A549 (cell line): ENCODE measurements at regions not wholly inside any gene's neighbourhood (a gene's known extent, or its start where the extent isn't known, plus 50 kb on each side); places are given as distances from the start of the nearest gene placed in this dataset.

Experiments used
- ATAC-seq, 2 experiments: fragments of 200-7000 bp in 1 of 2; fragments of >200 bp in 1 of 2; cut with Nextera tagmentation in 1 of 2; cut with Tn5 transposase in 1 of 2; 3 replicates each; pipeline versions ENCODE4 v1.8.0 to v1.9.1; 2018 to 2020; ENCODE audit warnings: mild to moderate bottlenecking in 1 of 2, moderate library complexity in 1 of 2
- CTCF ChIA-PET: fragments of 300-600 bp; sonication (Branson Sonifier 250); formaldehyde crosslinking; extraction: SDS; loops from one replicate; lab custom pipeline; 2021; ENCODE audit warnings: antibody characterized with exemption, inconsistent platforms; lab: Yijun Ruan, JAX
- POLR2A ChIA-PET: fragments of 350-600 bp; formaldehyde crosslinking; extraction: SDS; loops from one replicate; lab custom pipeline; 2021; ENCODE audit warnings: antibody characterized with exemption, inconsistent platforms; lab: Yijun Ruan, JAX
- DNase-seq, 2 experiments: peaks; one replicate each; pipeline versions ENCODE4 v3.0.0 to v3.0.0-alpha.2; 2011 to 2016; ENCODE audit warnings: low read depth in 1 of 2, low spot score in 1 of 2
- FAIRE-seq: peaks from 2 replicates; lab custom pipeline; 2011; peaks lifted over from hg19 to GRCh38; lab: Jason Lieb, UNC
- H3K27ac ChIP-seq, 2 experiments: fragments of >200 bp; sonication (Bioruptor Twin); formaldehyde crosslinking; 3 replicates each; pipeline ENCODE4 v1.5.1; 2016 to 2017
- H3K4me1 ChIP-seq: fragments of >200 bp; sonication (Bioruptor Twin); formaldehyde crosslinking; 3 replicates; pipeline ENCODE4 v1.6.1; 2016
- H3K4me2 ChIP-seq: fragments of >200 bp; sonication (Bioruptor Twin); formaldehyde crosslinking; 3 replicates; pipeline ENCODE4 v1.6.1; 2016
- H3K4me3 ChIP-seq: fragments of >200 bp; sonication (Bioruptor Twin); formaldehyde crosslinking; 3 replicates; pipeline ENCODE4 v1.5.1; 2016
- H3K9me3 ChIP-seq: fragments of >200 bp; sonication (Bioruptor Twin); formaldehyde crosslinking; 3 replicates; pipeline ENCODE4 v1.6.1; 2016
- CEBPB ChIP-seq, 2 experiments: fragments of >200 bp in 1 of 2; sonication (Bioruptor Twin) in 1 of 2; formaldehyde crosslinking in 1 of 2; IDR thresholded peaks; 2 replicates each; pipeline ENCODE4 v1.6.1; 2012 to 2016
- CHD2 ChIP-seq: fragments of 150-350 bp; IDR thresholded peaks from 2 replicates; pipeline ENCODE4 v1.6.1; 2014; ENCODE audit warnings: low read length; ENCODE audit not compliant: partially characterized antibody
- CTCF ChIP-seq: fragments of >200 bp; sonication (Bioruptor Twin); formaldehyde crosslinking; IDR thresholded peaks from 3 replicates; pipeline ENCODE4 v1.5.1; 2016
- EHF ChIP-seq: fragments of 250-450 bp; sonication (Bioruptor Pico); IDR thresholded peaks from 2 replicates; pipeline ENCODE4 v1.5.0; 2020; ENCODE audit warnings: mild to moderate bottlenecking
- EP300 ChIP-seq, 2 experiments: fragments of >200 bp; sonication (Bioruptor Twin); formaldehyde crosslinking; IDR thresholded peaks; 2 replicates in 1 of 2; 3 replicates in 1 of 2; pipeline ENCODE4 v1.6.1; 2016 to 2017
- FOSB ChIP-seq: fragments of 250-450 bp; sonication (Bioruptor Pico); IDR thresholded peaks from 2 replicates; pipeline ENCODE4 v1.5.0; 2020; ENCODE audit warnings: mild to moderate bottlenecking, moderate library complexity
- FOSL2 ChIP-seq, 2 experiments: fragments of 450-650 bp in 1 of 2; fragments of >200 bp in 1 of 2; sonication (Bioruptor Twin) in 1 of 2; formaldehyde crosslinking; IDR thresholded peaks; 2 replicates each; pipeline versions ENCODE4 v1.5.0 to v1.6.1; 2016 to 2020; ENCODE audit warnings: mild to moderate bottlenecking in 1 of 2, moderate library complexity in 1 of 2
- HOXA7 ChIP-seq: fragments of 250-450 bp; sonication (Bioruptor Pico); IDR thresholded peaks from 2 replicates; pipeline ENCODE4 v1.5.0; 2020; ENCODE audit warnings: mild to moderate bottlenecking, moderate library complexity
- HOXB13 ChIP-seq: fragments of 250-450 bp; sonication (Bioruptor Pico); IDR thresholded peaks from 2 replicates; pipeline ENCODE4 v1.5.0; 2020; ENCODE audit warnings: low read depth, mild to moderate bottlenecking, moderate library complexity
- KDM1A ChIP-seq: fragments of 200-600 bp; sonication (generic); IDR thresholded peaks from 2 replicates; pipeline ENCODE4 v1.6.1; 2016; ENCODE audit warnings: low read depth, mild to moderate bottlenecking
- MAZ ChIP-seq: fragments of 150-350 bp; IDR thresholded peaks from 2 replicates; pipeline ENCODE4 v1.6.1; 2014; ENCODE audit warnings: antibody characterized with exemption, low read depth, low read length, borderline replicate concordance
- MYC ChIP-seq: IDR thresholded peaks from 2 replicates; pipeline ENCODE4 v1.6.1; 2012; ENCODE audit warnings: mild to moderate bottlenecking, inconsistent platforms, low read length, improper control_type of control experiment, borderline replicate concordance
- RAD21 ChIP-seq, 2 experiments: fragments of >200 bp in 1 of 2; sonication (Bioruptor Twin) in 1 of 2; formaldehyde crosslinking in 1 of 2; IDR thresholded peaks in 1 of 2; conservative IDR thresholded peaks in 1 of 2; 2 replicates in 1 of 2; 3 replicates in 1 of 2; pipeline ENCODE4 v1.6.1; 2012 to 2018; ENCODE audit warnings: inconsistent platforms in 1 of 2
- REST ChIP-seq: fragments of 200-600 bp; sonication (generic); IDR thresholded peaks from 2 replicates; pipeline ENCODE4 v1.6.1; 2016; ENCODE audit warnings: antibody characterized with exemption, mild to moderate bottlenecking, moderate library complexity
- RFX5 ChIP-seq: fragments of 450-650 bp; IDR thresholded peaks from 2 replicates; pipeline ENCODE4 v1.7.1; 2014; ENCODE audit warnings: antibody characterized with exemption, mild to moderate bottlenecking, moderate library complexity
- RNF2 ChIP-seq: fragments of 200-600 bp; sonication (generic); IDR thresholded peaks from 2 replicates; pipeline ENCODE4 v1.6.1; 2016; ENCODE audit warnings: low read depth, mild to moderate bottlenecking, antibody characterized with exemption, moderate library complexity, borderline replicate concordance
- SREBF2 ChIP-seq: fragments of 450-650 bp; IDR thresholded peaks from 2 replicates; pipeline ENCODE4 v1.6.1; 2014; ENCODE audit warnings: mild to moderate bottlenecking, moderate library complexity
- USF2 ChIP-seq: fragments of 450-650 bp; IDR thresholded peaks from 2 replicates; pipeline ENCODE4 v1.6.1; 2014; ENCODE audit warnings: antibody characterized with exemption
- ZFP36 ChIP-seq: fragments of 450-650 bp; IDR thresholded peaks from 2 replicates; pipeline ENCODE4 v1.6.1; 2014; ENCODE audit warnings: borderline replicate concordance; ENCODE audit not compliant: partially characterized antibody
- WGBS: methylation state at CpG from one replicate; pipeline ENCODE4 v1.1.6; 2017; ENCODE audit errors: missing lambda C conversion rate; 5-methylcytosine and 5-hydroxymethylcytosine counted together
- TF ChIP-seq, protein P1 (sequence below): fragments of 250-450 bp; sonication (Bioruptor Pico); IDR thresholded peaks from 2 replicates; pipeline ENCODE4 v1.5.0; 2021; ENCODE audit warnings: mild to moderate bottlenecking, moderate library complexity, borderline replicate concordance
- TF ChIP-seq, protein P2 (sequence below): IDR thresholded peaks from 2 replicates; pipeline ENCODE4 v1.6.1; 2012
- TF ChIP-seq, protein P3 (sequence below): IDR thresholded peaks from 2 replicates; pipeline ENCODE4 v1.6.1; 2012; ENCODE audit warnings: low read depth, borderline replicate concordance

GRCh38 chr13:58876473-58876872 lies 1244.9 kb downstream of the PCDH17 start:
- Histone ChIP-seq H3K9me3 (no peaks in the 10 kb centered on the region), H3K4me1 (no peaks in the 10 kb centered on the region), H3K4me2 (no peak overlapping the region), H3K27ac (no peak overlapping the region), H3K4me3 (no peak overlapping the region)
- CTCF ChIA-PET = no interaction called here
- no peak for DNase-seq
- FAIRE-seq = no peak
- ATAC-seq = no peak
- 0% methylated on average over 1 of the region's 1 CpG for WGBS
- POLR2A ChIA-PET = no interaction called here
- TF ChIP-seq FOSB (CRISPR knock-in tag) (no peak), USF2 (no peak), CTCF (no peak), RNF2 (no peak), MYC (no peak), RFX5 (no peak), MAZ (no peak), CHD2 (no peak), HOXB13 (CRISPR knock-in tag) (no peak), SREBF2 (no peak), EHF (CRISPR knock-in tag) (no peak), CEBPB (IDR thresholded peaks at IDR 0.05) (no peak), EP300 (IDR thresholded peaks at IDR 0.05) (no peak), REST (no peak), FOSL2 (IDR thresholded peaks at IDR 0.05) (no peak), FOSL2 (CRISPR knock-in tag; IDR thresholded peaks at IDR 0.05) (no peak), HOXA7 (CRISPR knock-in tag) (no peak), KDM1A (no peak)
- TF ChIP-seq, protein P1, sequence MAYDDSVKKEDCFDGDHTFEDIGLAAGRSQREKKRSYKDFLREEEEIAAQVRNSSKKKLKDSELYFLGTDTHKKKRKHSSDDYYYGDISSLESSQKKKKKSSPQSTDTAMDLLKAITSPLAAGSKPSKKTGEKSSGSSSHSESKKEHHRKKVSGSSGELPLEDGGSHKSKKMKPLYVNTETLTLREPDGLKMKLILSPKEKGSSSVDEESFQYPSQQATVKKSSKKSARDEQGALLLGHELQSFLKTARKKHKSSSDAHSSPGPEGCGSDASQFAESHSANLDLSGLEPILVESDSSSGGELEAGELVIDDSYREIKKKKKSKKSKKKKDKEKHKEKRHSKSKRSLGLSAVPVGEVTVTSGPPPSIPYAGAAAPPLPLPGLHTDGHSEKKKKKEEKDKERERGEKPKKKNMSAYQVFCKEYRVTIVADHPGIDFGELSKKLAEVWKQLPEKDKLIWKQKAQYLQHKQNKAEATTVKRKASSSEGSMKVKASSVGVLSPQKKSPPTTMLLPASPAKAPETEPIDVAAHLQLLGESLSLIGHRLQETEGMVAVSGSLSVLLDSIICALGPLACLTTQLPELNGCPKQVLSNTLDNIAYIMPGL (CRISPR knock-in tag) = no peak

DNA sequence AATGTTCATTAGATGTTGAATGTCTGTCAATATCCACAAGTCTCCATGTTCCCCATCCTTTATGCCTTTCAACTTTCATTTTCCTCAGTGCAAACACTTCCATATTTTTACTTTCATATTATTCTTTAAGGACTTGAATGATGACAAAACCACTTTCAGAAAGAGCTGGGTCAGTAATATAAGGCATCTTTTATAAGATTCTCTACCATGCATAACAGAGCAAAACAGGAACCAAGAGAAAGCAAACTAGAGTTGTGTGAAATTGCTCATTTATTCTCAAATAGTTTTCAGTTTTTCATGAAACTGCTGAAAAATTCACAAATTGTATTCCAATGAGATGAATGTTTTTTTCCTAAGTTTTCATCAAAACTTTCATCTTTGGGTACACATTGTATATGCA lies 1247.6 kb downstream of the PCDH17 start:
- Histone ChIP-seq H3K9me3 (no peaks in the 10 kb centered on the region), H3K4me2 (no peak overlapping the region), H3K4me3 (no peak overlapping the region), H3K27ac (no peak overlapping the region), H3K4me1 (no peaks in the 10 kb centered on the region)
- TF ChIP-seq, protein P2, sequence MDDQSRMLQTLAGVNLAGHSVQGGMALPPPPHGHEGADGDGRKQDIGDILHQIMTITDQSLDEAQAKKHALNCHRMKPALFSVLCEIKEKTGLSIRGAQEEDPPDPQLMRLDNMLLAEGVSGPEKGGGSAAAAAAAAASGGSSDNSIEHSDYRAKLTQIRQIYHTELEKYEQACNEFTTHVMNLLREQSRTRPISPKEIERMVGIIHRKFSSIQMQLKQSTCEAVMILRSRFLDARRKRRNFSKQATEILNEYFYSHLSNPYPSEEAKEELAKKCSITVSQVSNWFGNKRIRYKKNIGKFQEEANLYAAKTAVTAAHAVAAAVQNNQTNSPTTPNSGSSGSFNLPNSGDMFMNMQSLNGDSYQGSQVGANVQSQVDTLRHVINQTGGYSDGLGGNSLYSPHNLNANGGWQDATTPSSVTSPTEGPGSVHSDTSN = no peak
- no peak for TF ChIP-seq CHD2
- TF ChIP-seq RAD21 (conservative IDR thresholded peaks at IDR 0.05 in 1 of 2, IDR thresholded peaks at IDR 0.05 in 1 of 2) = no peak
- TF ChIP-seq ZFP36 = no peak
- TF ChIP-seq, protein P3, sequence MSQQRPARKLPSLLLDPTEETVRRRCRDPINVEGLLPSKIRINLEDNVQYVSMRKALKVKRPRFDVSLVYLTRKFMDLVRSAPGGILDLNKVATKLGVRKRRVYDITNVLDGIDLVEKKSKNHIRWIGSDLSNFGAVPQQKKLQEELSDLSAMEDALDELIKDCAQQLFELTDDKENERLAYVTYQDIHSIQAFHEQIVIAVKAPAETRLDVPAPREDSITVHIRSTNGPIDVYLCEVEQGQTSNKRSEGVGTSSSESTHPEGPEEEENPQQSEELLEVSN = no peak
- POLR2A ChIA-PET = no interaction called here
- FAIRE-seq = no peak
- ATAC-seq = no peak
- CTCF ChIA-PET = no interaction called here
- DNase-seq = no peak
